ENCODE measurements at regions not wholly inside any gene's neighbourhood (a gene's known extent, or its start where the extent isn't known, plus 50 kb on each side); places are given as distances from the start of the nearest gene placed in this dataset.
"Not testable (repeated sequence)": the region's sequence is repeated elsewhere in the genome, so short reads cannot be mapped to it uniquely, and the experiment has no call there.

GRCh38 chr1:95297906-95298305 is 63.9 kb downstream of the RWDD3 start:
- WGBS, 2 donors (ENCODE audit: low coverage in 1 of 2), result 98 to 100% methylated on average over 1 to 10 of the region's 20 CpGs

GRCh38 chr1:95301091-95301490 is 67.1 kb downstream of the RWDD3 start:
- Histone ChIP-seq H3K27me3 (no peaks in the 10 kb centered on the region), H3K36me3 (no peaks in the 10 kb centered on the region), H3K9me3 (no peaks in the 10 kb centered on the region), H3K4me1 (no peaks in the 10 kb centered on the region), H3K4me3 (no peak overlapping the region), H3K27ac (no peak overlapping the region)
- ATAC-seq, result no peak
- TF ChIP-seq POLR2AphosphoS5 (IDR thresholded peaks at IDR 0.05) (no peak), CTCF (IDR thresholded peaks at IDR 0.05) (no peak)

More at GRCh38 chr1:95297906-95298305, 63.9 kb downstream of the RWDD3 start:
- H3K4me3 ChIP-seq, H3K27ac ChIP-seq, H3K36me3 ChIP-seq, ATAC-seq, H3K4me1 ChIP-seq, H3K9me3 ChIP-seq, H3K27me3 ChIP-seq: not testable (repeated sequence)

- H3K36me3 ChIP-seq, result no peaks in the 10 kb centered on the region
- no peak overlapping the region for H3K4me3 ChIP-seq
- TF ChIP-seq POLR2AphosphoS5 (IDR thresholded peaks at IDR 0.05) (no peak), EP300 (IDR thresholded peaks at IDR 0.05) (no peak), POLR2A (IDR thresholded peaks at IDR 0.05) (no peak), CTCF (IDR thresholded peaks at IDR 0.05) (no peak)
- no peaks in the 10 kb centered on the region for H3K27me3 ChIP-seq
- H3K9me3 ChIP-seq, result no peaks in the 10 kb centered on the region
- no peaks in the 10 kb centered on the region for H3K4me1 ChIP-seq
- H3K27ac ChIP-seq, result no peak overlapping the region
- WGBS, 2 donors (ENCODE audit: low coverage in 1 of 2), result 74 to 84% methylated on average over 3 of the region's 3 CpGs
- no peak for ATAC-seq
Measured at GRCh38 chr1:95301614-95302013, 67.6 kb downstream of the RWDD3 start.

- H3K27me3 ChIP-seq, result no peaks in the 10 kb centered on the region
- no peak overlapping the region for H3K27ac ChIP-seq
- no peaks in the 10 kb centered on the region for H3K36me3 ChIP-seq
- no peaks in the 10 kb centered on the region for H3K9me3 ChIP-seq
- WGBS, 2 donors (ENCODE audit: low coverage in 1 of 2), result 90% methylated on average over 3 to 4 of the region's 4 CpGs
- H3K4me1 ChIP-seq, result peaks cover 0 to 17% (median 2%) of the 10 kb centered on the region in 3 donors
- H3K4me3 ChIP-seq, result no peak overlapping the region
- TF ChIP-seq EP300 (IDR thresholded peaks at IDR 0.05) (no peak), POLR2AphosphoS5 (IDR thresholded peaks at IDR 0.05) (no peak), CTCF (IDR thresholded peaks at IDR 0.05) (no peak), POLR2A (IDR thresholded peaks at IDR 0.05) (no peak)
- no peak for ATAC-seq
Measured at GRCh38 chr1:95304803-95305202, 70.8 kb downstream of the RWDD3 start.

GRCh38 chr1:95308276-95309030 is 74.4 kb downstream of the RWDD3 start:
- Histone ChIP-seq H3K4me1 (peaks cover 0 to 39% (median 2%) of the 10 kb centered on the region in 3 donors), H3K36me3 (no peaks in the 10 kb centered on the region), H3K27ac (no peak overlapping the region), H3K4me3 (no peak overlapping the region), H3K9me3 (no peaks in the 10 kb centered on the region), H3K27me3 (no peaks in the 10 kb centered on the region)
- 29 to 42% methylated on average over 6 of the region's 6 CpGs for WGBS, 2 donors (ENCODE audit: low coverage in 1 of 2)
- TF ChIP-seq CTCF (IDR thresholded peaks at IDR 0.05) (no peak), EP300 (IDR thresholded peaks at IDR 0.05) (no peak), POLR2A (IDR thresholded peaks at IDR 0.05) (no peak), POLR2AphosphoS5 (IDR thresholded peaks at IDR 0.05) (no peak)
- no peak for ATAC-seq
